Liver (tissue), 3 donors: ENCODE measurements at regions not wholly inside any gene's neighbourhood (a gene's known extent, or its start where the extent isn't known, plus 50 kb on each side); places are given as distances from the start of the nearest gene placed in this dataset.

Experiments used
- GABPA ChIP-seq, 2 donors: IDR thresholded peaks in 1 of 2; conservative IDR thresholded peaks in 1 of 2; 2 replicates each; pipeline ENCODE4 v1.6.1; 2016; ENCODE audit warnings: antibody characterized with exemption in 2 of 2, mild to moderate bottlenecking in 1 of 2, moderate library complexity in 1 of 2
- TF ChIP-seq, protein P1 (sequence below): fragments of 150-350 bp; IDR thresholded peaks from 2 replicates; pipeline ENCODE4 v1.5.1; 2017; ENCODE audit warnings: improper control_type of control experiment, low read depth, low read length; ENCODE audit not compliant: missing input control
- TF ChIP-seq, protein P2 (sequence below): IDR thresholded peaks from 2 replicates; pipeline ENCODE4 v1.6.1; 2016; ENCODE audit warnings: antibody characterized with exemption
- TF ChIP-seq, protein P3 (sequence below): IDR thresholded peaks from 2 replicates; pipeline ENCODE4 v1.6.1; 2016; ENCODE audit warnings: antibody characterized with exemption, mild to moderate bottlenecking
- TF ChIP-seq, protein P4 (sequence below): IDR thresholded peaks from 2 replicates; pipeline ENCODE4 v1.6.1; 2016; ENCODE audit warnings: antibody characterized with exemption
- donor health status: healthy.
- donor health status: healthy.

DNA sequence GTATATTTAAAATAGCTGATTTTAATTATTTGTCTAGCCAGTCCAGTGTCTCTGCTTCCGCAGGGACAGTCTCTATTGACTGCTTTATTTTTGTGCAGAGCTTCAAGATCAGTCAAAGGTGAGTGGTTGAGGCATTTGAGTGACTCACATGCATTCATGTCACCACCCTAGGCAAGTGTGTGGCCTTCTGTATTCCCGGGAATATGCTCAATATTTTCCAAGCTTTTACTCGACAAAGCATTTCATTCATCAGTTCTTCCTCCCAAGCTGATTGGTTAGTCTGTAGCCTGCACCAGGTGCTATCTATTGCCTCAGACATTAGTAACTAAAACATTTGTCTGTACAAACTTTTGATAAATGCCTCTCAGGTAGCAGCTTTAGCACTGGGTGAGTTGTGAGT is 471.5 kb upstream of the NRG3 start:
- TF ChIP-seq, protein P1, sequence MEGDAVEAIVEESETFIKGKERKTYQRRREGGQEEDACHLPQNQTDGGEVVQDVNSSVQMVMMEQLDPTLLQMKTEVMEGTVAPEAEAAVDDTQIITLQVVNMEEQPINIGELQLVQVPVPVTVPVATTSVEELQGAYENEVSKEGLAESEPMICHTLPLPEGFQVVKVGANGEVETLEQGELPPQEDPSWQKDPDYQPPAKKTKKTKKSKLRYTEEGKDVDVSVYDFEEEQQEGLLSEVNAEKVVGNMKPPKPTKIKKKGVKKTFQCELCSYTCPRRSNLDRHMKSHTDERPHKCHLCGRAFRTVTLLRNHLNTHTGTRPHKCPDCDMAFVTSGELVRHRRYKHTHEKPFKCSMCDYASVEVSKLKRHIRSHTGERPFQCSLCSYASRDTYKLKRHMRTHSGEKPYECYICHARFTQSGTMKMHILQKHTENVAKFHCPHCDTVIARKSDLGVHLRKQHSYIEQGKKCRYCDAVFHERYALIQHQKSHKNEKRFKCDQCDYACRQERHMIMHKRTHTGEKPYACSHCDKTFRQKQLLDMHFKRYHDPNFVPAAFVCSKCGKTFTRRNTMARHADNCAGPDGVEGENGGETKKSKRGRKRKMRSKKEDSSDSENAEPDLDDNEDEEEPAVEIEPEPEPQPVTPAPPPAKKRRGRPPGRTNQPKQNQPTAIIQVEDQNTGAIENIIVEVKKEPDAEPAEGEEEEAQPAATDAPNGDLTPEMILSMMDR: no peak
- TF ChIP-seq, protein P2, sequence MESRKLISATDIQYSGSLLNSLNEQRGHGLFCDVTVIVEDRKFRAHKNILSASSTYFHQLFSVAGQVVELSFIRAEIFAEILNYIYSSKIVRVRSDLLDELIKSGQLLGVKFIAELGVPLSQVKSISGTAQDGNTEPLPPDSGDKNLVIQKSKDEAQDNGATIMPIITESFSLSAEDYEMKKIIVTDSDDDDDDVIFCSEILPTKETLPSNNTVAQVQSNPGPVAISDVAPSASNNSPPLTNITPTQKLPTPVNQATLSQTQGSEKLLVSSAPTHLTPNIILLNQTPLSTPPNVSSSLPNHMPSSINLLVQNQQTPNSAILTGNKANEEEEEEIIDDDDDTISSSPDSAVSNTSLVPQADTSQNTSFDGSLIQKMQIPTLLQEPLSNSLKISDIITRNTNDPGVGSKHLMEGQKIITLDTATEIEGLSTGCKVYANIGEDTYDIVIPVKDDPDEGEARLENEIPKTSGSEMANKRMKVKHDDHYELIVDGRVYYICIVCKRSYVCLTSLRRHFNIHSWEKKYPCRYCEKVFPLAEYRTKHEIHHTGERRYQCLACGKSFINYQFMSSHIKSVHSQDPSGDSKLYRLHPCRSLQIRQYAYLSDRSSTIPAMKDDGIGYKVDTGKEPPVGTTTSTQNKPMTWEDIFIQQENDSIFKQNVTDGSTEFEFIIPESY: no peak
- TF ChIP-seq, protein P3, sequence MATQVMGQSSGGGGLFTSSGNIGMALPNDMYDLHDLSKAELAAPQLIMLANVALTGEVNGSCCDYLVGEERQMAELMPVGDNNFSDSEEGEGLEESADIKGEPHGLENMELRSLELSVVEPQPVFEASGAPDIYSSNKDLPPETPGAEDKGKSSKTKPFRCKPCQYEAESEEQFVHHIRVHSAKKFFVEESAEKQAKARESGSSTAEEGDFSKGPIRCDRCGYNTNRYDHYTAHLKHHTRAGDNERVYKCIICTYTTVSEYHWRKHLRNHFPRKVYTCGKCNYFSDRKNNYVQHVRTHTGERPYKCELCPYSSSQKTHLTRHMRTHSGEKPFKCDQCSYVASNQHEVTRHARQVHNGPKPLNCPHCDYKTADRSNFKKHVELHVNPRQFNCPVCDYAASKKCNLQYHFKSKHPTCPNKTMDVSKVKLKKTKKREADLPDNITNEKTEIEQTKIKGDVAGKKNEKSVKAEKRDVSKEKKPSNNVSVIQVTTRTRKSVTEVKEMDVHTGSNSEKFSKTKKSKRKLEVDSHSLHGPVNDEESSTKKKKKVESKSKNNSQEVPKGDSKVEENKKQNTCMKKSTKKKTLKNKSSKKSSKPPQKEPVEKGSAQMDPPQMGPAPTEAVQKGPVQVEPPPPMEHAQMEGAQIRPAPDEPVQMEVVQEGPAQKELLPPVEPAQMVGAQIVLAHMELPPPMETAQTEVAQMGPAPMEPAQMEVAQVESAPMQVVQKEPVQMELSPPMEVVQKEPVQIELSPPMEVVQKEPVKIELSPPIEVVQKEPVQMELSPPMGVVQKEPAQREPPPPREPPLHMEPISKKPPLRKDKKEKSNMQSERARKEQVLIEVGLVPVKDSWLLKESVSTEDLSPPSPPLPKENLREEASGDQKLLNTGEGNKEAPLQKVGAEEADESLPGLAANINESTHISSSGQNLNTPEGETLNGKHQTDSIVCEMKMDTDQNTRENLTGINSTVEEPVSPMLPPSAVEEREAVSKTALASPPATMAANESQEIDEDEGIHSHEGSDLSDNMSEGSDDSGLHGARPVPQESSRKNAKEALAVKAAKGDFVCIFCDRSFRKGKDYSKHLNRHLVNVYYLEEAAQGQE: no peak
- no peak for TF ChIP-seq GABPA (IDR thresholded peaks at IDR 0.05 in 1 of 2, conservative IDR thresholded peaks at IDR 0.05 in 1 of 2)
- TF ChIP-seq, protein P4, sequence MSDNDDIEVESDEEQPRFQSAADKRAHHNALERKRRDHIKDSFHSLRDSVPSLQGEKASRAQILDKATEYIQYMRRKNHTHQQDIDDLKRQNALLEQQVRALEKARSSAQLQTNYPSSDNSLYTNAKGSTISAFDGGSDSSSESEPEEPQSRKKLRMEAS: no peak
